Adrenal gland (tissue), 9 donors: ENCODE measurements at regions not wholly inside any gene's neighbourhood (a gene's known extent, or its start where the extent isn't known, plus 50 kb on each side); places are given as distances from the start of the nearest gene placed in this dataset.

Experiments used
- DNase-seq, 7 donors: peaks; one replicate each; pipeline ENCODE4 v3.0.0-alpha.2; 2019 to 2020
- H3K27ac ChIP-seq, 5 donors: fragments of 200-600 bp; sonication (generic) in 4 of 5; 1 replicate in 3 of 5; 2 replicates in 2 of 5; pipeline versions ENCODE4 v1.5.1 to v1.8.0; 2016 to 2020; ENCODE audit warnings: mild to moderate bottlenecking in 1 of 5
- H3K27me3 ChIP-seq: fragments of 200-600 bp; 2 replicates; pipeline ENCODE4 v1.8.0; 2021
- H3K36me3 ChIP-seq, 2 donors: fragments of 200-600 bp; replicated peaks in 1 of 2; 1 replicate in 1 of 2; 2 replicates in 1 of 2; pipeline versions ENCODE4 v1.5.1 to v1.8.0; 2018 to 2022
- H3K4me1 ChIP-seq, 2 donors: fragments of 200-600 bp; replicated peaks in 1 of 2; 1 replicate in 1 of 2; 2 replicates in 1 of 2; pipeline versions ENCODE4 v1.5.1 to v1.8.0; 2018 to 2021
- H3K4me3 ChIP-seq, 4 donors: fragments of 200-600 bp; sonication (generic) in 3 of 4; one replicate each; pipeline ENCODE4 v1.5.1; 2016 to 2018
- H3K9me3 ChIP-seq, 3 donors: fragments of 200-600 bp; sonication (generic) in 1 of 3; replicated peaks in 1 of 3; 1 replicate in 2 of 3; 2 replicates in 1 of 3; pipeline versions ENCODE4 v1.5.1 to v1.8.0; 2016 to 2021
- CTCF ChIP-seq, 6 experiments: fragments of 450-650 bp in 4 of 6; fragments of 200-600 bp in 2 of 6; sonication (generic) in 1 of 6; IDR thresholded peaks; 1 replicate in 5 of 6; 2 replicates in 1 of 6; pipeline versions ENCODE4 v1.5.1 to v1.8.0; 2016 to 2021; ENCODE audit warnings: antibody characterized with exemption in 6 of 6, mild to moderate bottlenecking in 2 of 6, moderate library complexity in 1 of 6
- POLR2A ChIP-seq, 2 donors: fragments of 450-650 bp; IDR thresholded peaks; one replicate each; pipeline ENCODE4 v1.6.1; 2017; ENCODE audit warnings: antibody characterized with exemption in 2 of 2, mild to moderate bottlenecking in 2 of 2, moderate library complexity in 1 of 2
- WGBS, 4 donors: extraction: QIAGEN DNeasy Blood & Tissue Kit in 2 of 4; methylation state at CpG; one replicate each; pipeline versions ENCODE4 v1.1.5 to v1.1.7; 2013 to 2017; 5-methylcytosine and 5-hydroxymethylcytosine counted together
- intact Hi-C, 2 donors: fragments of 100-400 bp; cut with DNase I; formaldehyde crosslinking; loops; one replicate each; pipeline versions ENCODE4 v1.14.1 to v1.15.0; 2022 to 2023
- donor health status: healthy with polysubstance abuse.
- donor health status: Bipolar disorder and iron deficiency.
- donor health status: DM: yes; HTN: yes; CAD: no.
- donor health status: DM: no; HTN: no; CAD: no.
- donor health status: DM: no; HTN: no; CAD: no.

DNA sequence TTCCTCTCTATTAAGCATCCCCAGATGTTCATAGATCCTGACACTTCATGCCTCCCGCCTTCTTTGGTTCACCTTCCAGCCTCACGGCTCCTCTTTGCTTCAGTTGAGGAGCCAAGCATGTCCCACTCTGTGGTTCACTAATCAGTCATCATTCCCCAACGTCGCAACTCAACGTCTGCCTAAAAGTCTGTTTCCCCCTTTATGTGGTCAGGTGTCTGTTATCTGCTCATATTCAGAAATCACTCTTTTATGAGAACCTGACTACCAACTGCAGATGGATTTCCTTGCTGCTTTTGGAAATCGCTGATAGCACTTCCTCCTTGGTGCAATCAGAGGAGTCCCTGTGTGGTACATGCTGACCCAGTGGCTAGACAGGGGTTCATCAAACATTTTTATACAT is 94.1 kb upstream of the VANGL1 start:
- TF ChIP-seq POLR2A (IDR thresholded peaks at IDR 0.05) (no peak), CTCF (IDR thresholded peaks at IDR 0.05) (no peak)
- intact Hi-C loops, result no loop called here
- no peaks in the 10 kb centered on the region for H3K4me1 ChIP-seq
- H3K4me3 ChIP-seq, result no peak overlapping the region
- DNase-seq, result no peak
- H3K9me3 ChIP-seq, result no peaks in the 10 kb centered on the region
- WGBS, 4 donors, result 62 to 68% (median 66%) methylated on average over 6 of the region's 6 CpGs
- H3K27me3 ChIP-seq, result no peaks in the 10 kb centered on the region
- H3K36me3 ChIP-seq, result no peaks in the 10 kb centered on the region
- no peak overlapping the region for H3K27ac ChIP-seq

- Histone ChIP-seq H3K36me3 (no peaks in the 10 kb centered on the region), H3K27ac (no peak overlapping the region), H3K9me3 (no peaks in the 10 kb centered on the region), H3K4me3 (no peak overlapping the region), H3K4me1 (no peaks in the 10 kb centered on the region), H3K27me3 (no peaks in the 10 kb centered on the region)
- DNase-seq, result no peak
- 87 to 96% (median 90%) methylated on average over 2 of the region's 2 CpGs for WGBS, 4 donors
- intact Hi-C loops, result no loop called here
- TF ChIP-seq CTCF (IDR thresholded peaks at IDR 0.05) (no peak), POLR2A (IDR thresholded peaks at IDR 0.05) (no peak)
Observed at GRCh38 chr1:115546846-115547245, 94.9 kb upstream of the VANGL1 start.

DNA sequence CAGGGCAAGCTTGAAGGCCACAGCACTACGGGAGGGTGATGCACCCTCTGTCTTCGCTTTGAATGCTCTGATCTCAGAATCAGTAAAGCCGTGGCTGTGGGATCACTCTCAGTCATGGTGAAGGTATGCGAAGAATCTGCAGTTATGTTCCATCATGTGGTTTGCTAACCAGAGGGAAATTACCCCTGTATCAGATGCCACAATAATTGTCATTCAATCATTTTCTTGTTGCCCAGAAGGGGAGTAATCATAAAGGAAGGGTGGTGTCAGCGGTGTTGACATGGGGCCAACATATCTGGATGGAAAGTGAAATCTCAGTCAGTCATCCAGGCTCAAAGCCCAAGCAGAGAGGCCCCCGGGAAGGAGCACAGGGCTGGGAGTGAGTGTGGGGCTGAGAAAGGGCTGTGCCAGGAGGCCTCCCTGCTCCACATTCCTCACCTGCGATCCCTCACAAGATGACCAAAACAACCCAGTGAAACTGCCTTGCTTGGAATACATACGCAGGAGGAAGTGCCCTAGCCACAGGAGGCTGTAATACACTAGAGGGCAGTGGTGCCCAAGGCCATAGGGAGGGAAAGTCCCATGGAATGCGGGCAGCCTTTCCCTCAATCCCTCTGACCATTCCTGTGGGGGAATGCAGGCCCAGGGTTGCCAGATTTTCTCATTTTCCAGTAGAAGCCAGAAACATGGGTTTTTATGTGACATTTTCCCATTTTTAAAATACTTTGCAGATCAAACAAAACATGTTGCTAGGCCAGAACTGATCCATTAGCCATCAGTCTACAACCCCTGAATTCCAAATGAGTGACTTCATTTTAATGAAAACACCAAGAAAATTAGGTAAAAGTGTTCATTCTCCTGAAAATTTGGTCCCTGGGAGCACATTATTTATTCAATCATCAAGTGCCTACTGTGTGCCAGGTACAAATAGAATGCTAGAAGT is 95.7 kb upstream of the VANGL1 start:
- DNase-seq, result peak; percentile 17 to 64 (median 50)
- TF ChIP-seq POLR2A (IDR thresholded peaks at IDR 0.05) (no peak), CTCF (IDR thresholded peaks at IDR 0.05) (peak; percentile 13 to 48 (median 41))
- Histone ChIP-seq H3K27me3 (no peaks in the 10 kb centered on the region), H3K36me3 (no peaks in the 10 kb centered on the region), H3K4me1 (no peaks in the 10 kb centered on the region), H3K9me3 (no peaks in the 10 kb centered on the region), H3K27ac (peak overlapping the region in 1 of 5 donors; percentile 45), H3K4me3 (no peak overlapping the region)
- intact Hi-C loops, result no loop called here
- 50 to 55% (median 53%) methylated on average over 8 to 9 of the region's 9 CpGs for WGBS, 4 donors

- Histone ChIP-seq H3K27me3 (no peaks in the 10 kb centered on the region), H3K9me3 (no peaks in the 10 kb centered on the region), H3K27ac (no peak overlapping the region), H3K4me1 (no peaks in the 10 kb centered on the region), H3K4me3 (no peak overlapping the region), H3K36me3 (no peaks in the 10 kb centered on the region)
- WGBS, 4 donors, result 76 to 83% (median 81%) methylated on average over 14 to 15 of the region's 15 CpGs
- TF ChIP-seq POLR2A (IDR thresholded peaks at IDR 0.05) (no peak), CTCF (IDR thresholded peaks at IDR 0.05) (no peak)
- no peak for DNase-seq
- intact Hi-C loops, result no loop called here
Observed at GRCh38 chr1:115545096-115545720, 96.6 kb upstream of the VANGL1 start.
